GM12875 (cell line): ENCODE measurements at regions not wholly inside any gene's neighbourhood (a gene's known extent, or its start where the extent isn't known, plus 50 kb on each side); places are given as distances from the start of the nearest gene placed in this dataset.

Experiments used
- H3K4me3 ChIP-seq: one replicate; pipeline ENCODE4 v1.5.1; 2011; ENCODE audit warnings: low read depth, low read length, control low read depth
- TF ChIP-seq, protein P1 (sequence below): IDR thresholded peaks from 2 replicates; pipeline ENCODE4 v1.5.1; 2011; ENCODE audit warnings: low read depth, mild to moderate bottlenecking, control low read depth, inconsistent platforms, low read length, moderate library complexity, borderline replicate concordance; ENCODE audit not compliant: insufficient read depth

DNA sequence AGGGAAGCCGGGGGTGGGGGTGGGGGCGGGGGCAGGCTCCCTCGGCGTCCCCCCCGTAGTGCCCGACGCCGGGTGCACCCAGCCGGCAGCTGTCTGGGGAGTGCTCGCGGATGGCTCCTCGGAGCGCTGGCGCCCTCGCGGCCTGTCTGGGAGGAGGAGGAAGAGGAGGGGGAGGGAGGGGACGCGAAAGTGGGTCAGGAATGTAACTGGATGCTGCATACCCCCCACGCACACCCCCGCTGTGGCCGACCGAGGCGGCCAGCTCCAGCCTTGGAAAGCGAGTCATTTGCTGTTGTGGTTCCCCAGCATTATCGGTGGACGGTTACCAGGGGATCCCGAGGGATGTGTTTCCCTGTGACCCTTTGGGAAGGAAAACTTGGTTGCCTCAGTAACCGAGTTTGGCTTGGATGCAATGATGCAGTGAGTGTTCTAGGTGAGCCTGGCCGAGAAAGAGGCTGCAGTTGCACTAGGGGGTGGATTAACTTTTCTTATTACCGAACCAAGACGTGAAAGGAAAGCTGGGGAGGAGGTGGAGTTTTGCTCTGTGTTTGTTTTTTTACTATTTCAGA lies 55.2 kb upstream of the RREB1 start:
- H3K4me3 ChIP-seq, result peak overlapping the region; percentile 61
- TF ChIP-seq, protein P1, sequence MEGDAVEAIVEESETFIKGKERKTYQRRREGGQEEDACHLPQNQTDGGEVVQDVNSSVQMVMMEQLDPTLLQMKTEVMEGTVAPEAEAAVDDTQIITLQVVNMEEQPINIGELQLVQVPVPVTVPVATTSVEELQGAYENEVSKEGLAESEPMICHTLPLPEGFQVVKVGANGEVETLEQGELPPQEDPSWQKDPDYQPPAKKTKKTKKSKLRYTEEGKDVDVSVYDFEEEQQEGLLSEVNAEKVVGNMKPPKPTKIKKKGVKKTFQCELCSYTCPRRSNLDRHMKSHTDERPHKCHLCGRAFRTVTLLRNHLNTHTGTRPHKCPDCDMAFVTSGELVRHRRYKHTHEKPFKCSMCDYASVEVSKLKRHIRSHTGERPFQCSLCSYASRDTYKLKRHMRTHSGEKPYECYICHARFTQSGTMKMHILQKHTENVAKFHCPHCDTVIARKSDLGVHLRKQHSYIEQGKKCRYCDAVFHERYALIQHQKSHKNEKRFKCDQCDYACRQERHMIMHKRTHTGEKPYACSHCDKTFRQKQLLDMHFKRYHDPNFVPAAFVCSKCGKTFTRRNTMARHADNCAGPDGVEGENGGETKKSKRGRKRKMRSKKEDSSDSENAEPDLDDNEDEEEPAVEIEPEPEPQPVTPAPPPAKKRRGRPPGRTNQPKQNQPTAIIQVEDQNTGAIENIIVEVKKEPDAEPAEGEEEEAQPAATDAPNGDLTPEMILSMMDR, result no peak

DNA sequence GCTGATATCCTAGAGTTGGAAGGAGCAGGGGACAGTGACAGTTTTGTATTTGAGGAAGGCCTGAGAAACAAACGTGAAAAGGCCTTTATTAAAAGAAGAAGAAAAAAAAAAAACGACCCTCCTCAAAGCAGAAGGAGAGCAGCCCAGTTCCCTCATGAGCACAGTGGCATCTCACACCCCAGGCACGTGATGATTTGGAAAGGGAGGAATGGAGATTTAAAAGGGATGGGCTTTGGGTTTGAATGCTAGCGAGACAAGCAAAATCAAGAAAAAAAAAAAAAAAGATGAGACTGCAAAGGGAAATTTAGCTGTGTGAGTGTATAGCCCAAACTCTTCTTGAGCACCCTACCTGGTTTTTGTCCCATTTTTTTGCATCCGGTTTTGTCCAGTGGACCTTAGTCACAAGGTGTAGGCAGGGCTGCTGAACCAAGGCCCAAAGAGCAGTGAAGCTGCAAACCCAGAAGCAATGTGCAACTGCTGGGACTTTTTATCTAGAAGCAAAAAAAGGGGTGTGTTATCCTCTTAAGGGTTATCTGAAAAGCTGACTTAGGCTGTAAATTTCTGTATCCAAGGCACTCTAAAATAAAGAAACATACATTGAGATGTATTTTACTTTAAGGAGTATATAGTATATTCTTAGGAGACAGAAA lies 54.5 kb upstream of the RREB1 start:
- TF ChIP-seq, protein P1, result no peak
- no peak overlapping the region for H3K4me3 ChIP-seq
